Type B pancreatic cell (in vitro differentiated cells): ENCODE measurements at regions not wholly inside any gene's neighbourhood (a gene's known extent, or its start where the extent isn't known, plus 50 kb on each side); places are given as distances from the start of the nearest gene placed in this dataset.

Experiments used
- DNase-seq: peaks from one replicate; pipeline ENCODE4 v3.0.0; 2021; ENCODE audit warnings: mixed read lengths; ENCODE audit not compliant: unreplicated experiment; ENCODE audit errors: extremely low spot score
- H3K27ac Mint-ChIP-seq: 2 replicates; pipeline ENCODE4 v1.8.0; 2021; ENCODE audit warnings: mild to moderate bottlenecking, mixed read lengths
- H3K27me3 Mint-ChIP-seq: 2 replicates; pipeline ENCODE4 v1.8.0; 2021; ENCODE audit warnings: mixed read lengths
- H3K36me3 Mint-ChIP-seq: 2 replicates; pipeline ENCODE4 v1.8.0; 2021; ENCODE audit warnings: mixed read lengths
- H3K4me1 Mint-ChIP-seq: one replicate; pipeline ENCODE4 v1.8.0; 2021; ENCODE audit warnings: mixed read lengths; ENCODE audit not compliant: unreplicated experiment
- H3K4me3 Mint-ChIP-seq: 2 replicates; pipeline ENCODE4 v1.8.0; 2021; ENCODE audit warnings: mild to moderate bottlenecking, mixed read lengths
- H3K9me3 Mint-ChIP-seq: 2 replicates; pipeline ENCODE4 v1.8.0; 2021; ENCODE audit warnings: mixed read lengths
- TF ChIP-seq, protein P1 (sequence below): fragments of 200-600 bp; sonication (generic); conservative IDR thresholded peaks from 2 replicates; pipeline ENCODE4 v1.5.0; 2021; ENCODE audit warnings: antibody characterized with exemption, mild to moderate bottlenecking

DNA sequence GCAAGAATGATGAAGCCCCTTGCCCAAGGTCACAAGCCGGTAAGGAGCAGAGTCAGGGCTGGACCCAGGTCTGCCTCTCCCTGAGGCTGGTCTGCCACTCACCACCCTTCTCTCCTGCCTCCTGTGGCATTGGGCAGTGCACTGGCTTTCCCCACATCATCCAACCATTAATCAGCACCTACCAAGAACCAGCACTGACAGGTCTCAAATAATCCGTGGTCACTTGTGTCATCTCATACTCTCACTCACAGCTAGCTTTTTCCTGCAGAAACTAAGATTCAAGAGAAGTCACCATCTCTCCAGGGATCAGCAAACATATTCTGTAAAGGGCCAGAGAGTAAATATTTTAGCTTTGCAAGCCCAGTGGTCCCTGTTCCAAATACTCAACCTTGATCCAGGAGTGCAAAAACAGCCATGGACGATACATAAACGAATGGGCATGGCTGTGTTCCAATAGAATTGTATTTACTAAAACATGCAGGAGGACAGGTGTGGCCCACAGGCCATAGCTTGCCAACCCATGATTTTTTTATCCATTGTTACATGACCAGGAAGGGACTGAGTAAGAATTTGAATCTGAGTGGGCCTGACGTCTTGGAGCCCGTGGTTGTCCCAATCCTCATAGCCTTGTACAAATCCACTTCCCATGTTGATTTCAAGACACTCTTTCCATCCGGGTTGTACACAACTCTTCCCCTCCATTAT is 374.2 kb downstream of the BCL11B start:
- TF ChIP-seq, protein P1, sequence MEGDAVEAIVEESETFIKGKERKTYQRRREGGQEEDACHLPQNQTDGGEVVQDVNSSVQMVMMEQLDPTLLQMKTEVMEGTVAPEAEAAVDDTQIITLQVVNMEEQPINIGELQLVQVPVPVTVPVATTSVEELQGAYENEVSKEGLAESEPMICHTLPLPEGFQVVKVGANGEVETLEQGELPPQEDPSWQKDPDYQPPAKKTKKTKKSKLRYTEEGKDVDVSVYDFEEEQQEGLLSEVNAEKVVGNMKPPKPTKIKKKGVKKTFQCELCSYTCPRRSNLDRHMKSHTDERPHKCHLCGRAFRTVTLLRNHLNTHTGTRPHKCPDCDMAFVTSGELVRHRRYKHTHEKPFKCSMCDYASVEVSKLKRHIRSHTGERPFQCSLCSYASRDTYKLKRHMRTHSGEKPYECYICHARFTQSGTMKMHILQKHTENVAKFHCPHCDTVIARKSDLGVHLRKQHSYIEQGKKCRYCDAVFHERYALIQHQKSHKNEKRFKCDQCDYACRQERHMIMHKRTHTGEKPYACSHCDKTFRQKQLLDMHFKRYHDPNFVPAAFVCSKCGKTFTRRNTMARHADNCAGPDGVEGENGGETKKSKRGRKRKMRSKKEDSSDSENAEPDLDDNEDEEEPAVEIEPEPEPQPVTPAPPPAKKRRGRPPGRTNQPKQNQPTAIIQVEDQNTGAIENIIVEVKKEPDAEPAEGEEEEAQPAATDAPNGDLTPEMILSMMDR: no peak
- no peaks in the 10 kb centered on the region for H3K9me3 Mint-ChIP-seq
- no peak for DNase-seq

DNA sequence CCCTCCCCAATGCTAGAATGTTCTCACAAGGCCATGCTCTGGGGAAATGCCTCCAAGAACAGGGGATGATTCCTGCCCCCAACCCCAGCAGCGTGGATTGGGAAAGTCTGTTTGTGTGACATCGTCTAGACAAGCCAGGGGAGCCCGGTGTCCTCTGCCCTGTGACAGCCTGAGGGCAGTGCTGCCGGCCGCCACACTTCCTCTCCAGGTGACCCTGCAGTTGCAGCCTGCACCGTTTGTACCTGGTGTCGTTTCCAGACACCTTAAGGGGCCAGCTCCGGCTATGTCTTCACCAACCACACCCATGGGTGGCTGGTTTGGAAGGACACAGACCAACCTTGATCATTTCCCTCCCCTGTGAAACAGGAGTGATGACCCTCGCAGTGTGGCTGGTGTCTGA is 372.6 kb downstream of the BCL11B start:
- no peaks in the 10 kb centered on the region for H3K36me3 Mint-ChIP-seq
- TF ChIP-seq, protein P1: no peak

More for the DNA sequence above, 374.2 kb downstream of the BCL11B start:
- Mint-ChIP-seq H3K4me1 (peaks cover 2% of the 10 kb centered on the region), H3K36me3 (no peaks in the 10 kb centered on the region), H3K27ac (no peak overlapping the region), H3K27me3 (no peaks in the 10 kb centered on the region), H3K4me3 (no peak overlapping the region)

DNA sequence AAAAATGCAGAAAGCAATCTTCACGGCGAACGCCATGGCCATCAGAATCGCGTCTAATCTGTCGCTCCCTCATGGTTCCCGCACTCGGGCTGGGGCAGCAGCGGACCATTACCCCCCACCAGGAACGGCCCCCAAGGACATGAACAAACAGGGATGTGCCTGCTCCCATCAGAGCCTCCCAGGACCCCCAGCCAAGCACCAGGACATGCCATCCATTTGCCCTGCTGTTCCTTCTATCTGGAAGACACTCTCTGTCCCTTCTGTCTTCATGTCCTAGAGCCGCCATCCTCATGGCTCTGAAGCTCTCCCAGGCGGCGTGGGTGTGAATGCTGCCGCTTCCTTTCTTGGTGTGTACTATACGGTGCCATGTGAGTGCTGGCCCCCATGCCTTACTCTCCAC is 371.8 kb downstream of the BCL11B start:
- no peaks in the 10 kb centered on the region for H3K9me3 Mint-ChIP-seq
- no peak overlapping the region for H3K27ac Mint-ChIP-seq
- H3K27me3 Mint-ChIP-seq: peaks cover 3% of the 10 kb centered on the region
- H3K4me1 Mint-ChIP-seq: peaks cover 9% of the 10 kb centered on the region
- TF ChIP-seq, protein P1: no peak
- H3K36me3 Mint-ChIP-seq: no peaks in the 10 kb centered on the region
- no peak overlapping the region for H3K4me3 Mint-ChIP-seq
- no peak for DNase-seq

More for the DNA sequence above, 372.6 kb downstream of the BCL11B start:
- H3K27ac Mint-ChIP-seq: no peak overlapping the region
- H3K4me3 Mint-ChIP-seq: no peak overlapping the region
- H3K9me3 Mint-ChIP-seq: no peaks in the 10 kb centered on the region
- H3K4me1 Mint-ChIP-seq: peaks cover 9% of the 10 kb centered on the region
- no peak for DNase-seq
- H3K27me3 Mint-ChIP-seq: peaks cover 3% of the 10 kb centered on the region

DNA sequence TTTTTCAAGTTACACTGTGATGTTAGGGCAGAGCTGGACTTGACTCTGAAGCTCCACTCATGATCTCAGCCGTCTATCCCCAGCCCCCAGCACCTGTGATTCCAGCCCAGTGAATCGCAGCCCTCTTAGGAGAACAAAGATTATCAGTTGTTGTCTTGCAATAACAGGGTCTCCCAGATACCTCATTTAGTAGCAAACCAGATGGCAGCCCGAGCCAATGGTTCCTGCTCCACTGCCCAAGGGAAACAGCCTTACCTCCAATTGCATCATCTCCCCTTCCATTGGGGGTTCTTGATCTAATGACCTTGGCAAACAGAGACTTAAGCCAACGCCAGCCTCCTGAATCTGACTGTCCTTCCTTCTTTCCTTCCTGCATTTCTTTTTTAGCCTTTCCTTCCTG is 371.2 kb downstream of the BCL11B start:
- Mint-ChIP-seq H3K27me3 (peaks cover 3% of the 10 kb centered on the region), H3K4me1 (peaks cover 9% of the 10 kb centered on the region), H3K36me3 (no peaks in the 10 kb centered on the region), H3K9me3 (no peaks in the 10 kb centered on the region), H3K4me3 (no peak overlapping the region), H3K27ac (no peak overlapping the region)
- DNase-seq: no peak
- TF ChIP-seq, protein P1: no peak

DNA sequence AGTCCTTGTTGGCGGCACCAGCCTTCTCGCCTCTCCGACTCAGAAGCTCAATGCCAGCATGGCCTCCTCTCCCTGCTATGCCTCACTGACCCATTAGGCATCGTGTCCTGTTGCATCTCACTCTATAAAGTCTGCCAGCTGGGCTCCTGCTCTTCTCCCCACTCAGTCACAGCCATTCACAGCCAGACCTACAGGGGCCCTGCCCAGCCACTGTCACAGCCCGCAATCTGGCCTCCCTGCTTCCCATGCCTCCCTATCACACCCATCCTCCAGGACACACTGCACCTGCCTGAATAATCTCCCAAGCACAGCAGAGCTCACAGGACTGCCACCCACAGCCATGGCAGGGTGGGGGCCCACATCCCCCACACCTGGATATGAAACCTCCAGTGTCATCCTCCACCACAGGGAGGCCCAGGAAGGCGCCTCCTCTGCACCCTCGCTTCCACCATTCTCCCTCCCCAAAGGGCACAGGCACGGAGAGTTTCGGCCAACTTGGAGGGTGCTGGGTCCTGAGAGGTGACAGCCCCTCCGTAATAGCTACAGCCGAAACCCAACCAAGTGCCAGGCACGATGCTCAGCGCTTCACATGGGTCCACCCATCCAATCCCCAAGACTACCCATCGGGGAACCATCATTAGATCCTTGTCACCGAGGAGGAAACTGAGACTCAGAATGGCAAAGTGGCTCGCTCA is 370.3 kb downstream of the BCL11B start:
- no peaks in the 10 kb centered on the region for H3K36me3 Mint-ChIP-seq
- no peak overlapping the region for H3K4me3 Mint-ChIP-seq
- TF ChIP-seq, protein P1: no peak
- DNase-seq: no peak
- peaks cover 16% of the 10 kb centered on the region for H3K4me1 Mint-ChIP-seq
- no peaks in the 10 kb centered on the region for H3K9me3 Mint-ChIP-seq
- peaks cover 3% of the 10 kb centered on the region for H3K27me3 Mint-ChIP-seq
- H3K27ac Mint-ChIP-seq: peak overlapping the region; percentile 26
